HUES48 (cell line): ENCODE measurements at regions not wholly inside any gene's neighbourhood (a gene's known extent, or its start where the extent isn't known, plus 50 kb on each side); places are given as distances from the start of the nearest gene placed in this dataset.
"Not testable (repeated sequence)": the region's sequence is repeated elsewhere in the genome, so short reads cannot be mapped to it uniquely, and the experiment has no call there.

Experiments
- H3K27ac ChIP-seq: one replicate; pipeline ENCODE4 v1.7.0; 2013; ENCODE audit warnings: low read depth, low read length, inconsistent platforms
- H3K27me3 ChIP-seq: 2 replicates; pipeline ENCODE4 v1.6.1; 2013; ENCODE audit warnings: mild to moderate bottlenecking, low read length; ENCODE audit not compliant: control insufficient read depth, insufficient read depth
- H3K36me3 ChIP-seq: 2 replicates; pipeline ENCODE4 v1.6.1; 2013; ENCODE audit warnings: low read length; ENCODE audit not compliant: control insufficient read depth, insufficient read depth
- H3K4me1 ChIP-seq: 2 replicates; pipeline ENCODE4 v1.6.1; 2013; ENCODE audit warnings: mild to moderate bottlenecking, low read length; ENCODE audit not compliant: control insufficient read depth, insufficient read depth
- H3K4me3 ChIP-seq: 2 replicates; pipeline ENCODE4 v1.5.1; 2013; ENCODE audit warnings: mild to moderate bottlenecking, low read depth, low read length
- H3K9ac ChIP-seq: 2 replicates; pipeline ENCODE4 v1.6.1; 2013; ENCODE audit warnings: mild to moderate bottlenecking, low read depth, low read length, moderate library complexity
- H3K9me3 ChIP-seq: 2 replicates; pipeline ENCODE4 v1.6.1; 2013; ENCODE audit warnings: low read length; ENCODE audit not compliant: control insufficient read depth, insufficient read depth

DNA sequence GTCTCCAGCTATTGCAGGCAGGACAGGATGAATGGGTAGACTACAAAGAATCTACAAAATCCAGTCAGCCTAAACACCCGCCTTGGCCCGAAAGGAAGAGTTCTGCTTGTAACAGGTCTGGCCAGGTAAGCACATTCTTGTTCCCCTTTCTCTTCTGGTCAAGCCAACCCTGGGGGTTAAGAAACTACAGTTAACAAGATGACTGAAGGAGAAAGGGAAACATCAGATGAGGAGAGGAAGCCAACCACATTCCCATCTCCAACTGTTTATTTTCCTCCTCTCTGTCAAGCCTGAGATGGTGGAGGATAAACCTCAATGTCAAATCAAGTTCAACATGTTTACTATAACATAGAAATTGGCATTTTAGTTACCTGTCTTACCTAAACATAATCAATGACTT, 198.9 kb downstream of the IPMK start:
- peaks cover 13% of the 10 kb centered on the region for H3K4me1 ChIP-seq
- no peaks in the 10 kb centered on the region for H3K36me3 ChIP-seq
- no peak overlapping the region for H3K4me3 ChIP-seq
- H3K9me3 ChIP-seq, result no peaks in the 10 kb centered on the region
- H3K9ac ChIP-seq, result no peak overlapping the region
- no peak overlapping the region for H3K27ac ChIP-seq
- no peaks in the 10 kb centered on the region for H3K27me3 ChIP-seq

DNA sequence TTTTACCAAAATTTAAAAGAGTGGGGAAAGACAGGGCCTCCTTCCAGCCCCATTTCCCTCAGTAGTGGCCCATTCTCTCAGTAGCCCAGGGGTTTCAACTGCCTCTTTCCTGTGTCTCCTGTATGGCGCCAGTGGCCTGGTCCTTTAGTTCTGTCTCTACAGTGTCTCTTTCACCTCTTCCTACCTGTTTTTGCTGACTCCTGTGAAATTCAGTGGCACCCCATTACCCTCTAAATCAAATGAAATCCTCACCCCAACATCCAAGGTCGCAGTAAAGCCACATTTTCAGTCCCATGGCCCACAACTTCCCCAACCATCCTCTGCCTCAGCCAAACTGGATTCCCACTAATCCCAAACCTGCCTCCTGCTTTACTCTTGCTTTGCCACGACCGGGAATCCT, 200.7 kb downstream of the IPMK start:
- Histone ChIP-seq H3K27ac (no peak overlapping the region), H3K27me3 (no peaks in the 10 kb centered on the region), H3K36me3 (no peaks in the 10 kb centered on the region), H3K4me3 (no peak overlapping the region), H3K4me1 (peaks cover 14% of the 10 kb centered on the region), H3K9ac (no peak overlapping the region), H3K9me3 (no peaks in the 10 kb centered on the region)

DNA sequence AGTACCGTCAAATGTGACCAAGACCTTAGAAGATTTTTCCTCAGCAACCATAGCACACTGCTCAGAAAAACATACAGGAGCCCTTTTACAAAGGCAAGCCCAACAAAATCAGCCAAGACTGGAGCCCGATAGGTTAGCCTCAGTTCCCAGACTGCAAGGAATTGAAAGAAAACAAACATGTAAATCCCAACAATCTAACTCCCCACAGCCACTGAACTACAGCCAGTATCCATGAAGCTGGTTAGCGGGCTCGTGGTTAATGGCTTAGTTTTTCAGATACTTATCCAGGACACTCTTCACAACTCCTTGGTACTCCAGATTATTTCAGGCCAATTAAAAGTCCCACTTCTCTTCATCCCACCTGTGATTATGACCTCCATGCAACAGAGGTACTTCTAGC, 201.6 kb downstream of the IPMK start:
- H3K9me3 ChIP-seq, result no peaks in the 10 kb centered on the region
- no peak overlapping the region for H3K27ac ChIP-seq
- no peaks in the 10 kb centered on the region for H3K36me3 ChIP-seq
- H3K4me3 ChIP-seq, result no peak overlapping the region
- H3K27me3 ChIP-seq, result no peaks in the 10 kb centered on the region
- H3K4me1 ChIP-seq, result peaks cover 14% of the 10 kb centered on the region
- H3K9ac ChIP-seq, result no peak overlapping the region

DNA sequence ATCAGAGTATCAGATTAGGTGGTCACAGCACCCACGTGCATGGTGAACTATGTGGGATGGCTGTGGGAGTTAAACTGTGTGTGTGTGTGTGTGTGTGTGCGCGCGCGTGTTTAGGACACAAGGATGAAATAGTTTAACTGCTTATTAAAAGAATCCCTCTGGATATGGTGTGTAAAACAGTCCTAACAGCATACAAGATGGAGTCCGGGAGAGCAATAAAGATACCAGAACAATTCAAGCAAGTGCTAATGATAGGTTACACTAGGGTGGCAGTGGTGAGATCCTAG, 202.2 kb downstream of the IPMK start:
- Histone ChIP-seq H3K27me3 (no peaks in the 10 kb centered on the region), H3K27ac (no peak overlapping the region), H3K36me3 (no peaks in the 10 kb centered on the region), H3K4me1 (peaks cover 14% of the 10 kb centered on the region), H3K4me3 (no peak overlapping the region), H3K9ac (no peak overlapping the region), H3K9me3 (no peaks in the 10 kb centered on the region)

DNA sequence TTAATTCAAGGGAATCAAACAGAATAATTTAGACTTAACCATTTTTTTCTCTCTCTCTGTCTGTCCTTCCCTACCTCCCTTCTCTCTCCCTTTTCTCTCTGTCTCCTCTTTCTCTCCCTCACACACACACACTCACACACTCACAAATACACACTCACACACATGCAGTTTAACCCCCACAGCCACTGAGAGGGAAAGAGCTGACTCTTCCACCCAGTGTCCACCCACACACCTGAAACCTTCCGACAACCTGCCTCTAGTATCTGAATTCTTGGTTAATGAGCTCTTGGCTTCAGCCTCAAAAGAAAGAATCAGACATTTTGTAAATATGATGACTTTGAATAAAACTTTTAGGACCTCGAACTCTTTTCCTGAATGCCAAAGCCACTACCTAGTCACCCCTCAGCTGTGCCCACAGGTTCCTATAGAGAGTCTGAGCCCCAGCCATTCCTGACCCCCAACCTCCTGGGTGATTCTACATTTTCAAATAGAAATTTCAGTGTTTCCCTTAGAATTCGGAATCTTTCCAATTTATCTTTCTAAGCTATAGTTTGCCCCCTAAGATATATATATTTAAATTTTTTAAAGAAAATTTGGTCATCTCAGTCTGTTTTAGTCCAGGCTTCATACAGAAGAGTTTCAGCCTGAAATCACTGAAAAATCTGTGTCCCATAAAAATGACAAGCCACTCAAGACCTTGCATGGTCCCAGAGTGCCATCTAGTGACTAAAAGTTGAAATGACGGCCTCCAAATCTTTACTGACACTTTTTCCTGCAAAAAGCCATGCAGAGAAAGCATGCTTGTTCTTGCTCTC, 202.8 kb downstream of the IPMK start:
- H3K4me1 ChIP-seq, result peaks cover 14% of the 10 kb centered on the region
- H3K4me3 ChIP-seq, result no peak overlapping the region
- H3K9me3 ChIP-seq, result no peaks in the 10 kb centered on the region
- no peaks in the 10 kb centered on the region for H3K36me3 ChIP-seq
- H3K27ac ChIP-seq, result no peak overlapping the region
- no peaks in the 10 kb centered on the region for H3K27me3 ChIP-seq
- no peak overlapping the region for H3K9ac ChIP-seq

DNA sequence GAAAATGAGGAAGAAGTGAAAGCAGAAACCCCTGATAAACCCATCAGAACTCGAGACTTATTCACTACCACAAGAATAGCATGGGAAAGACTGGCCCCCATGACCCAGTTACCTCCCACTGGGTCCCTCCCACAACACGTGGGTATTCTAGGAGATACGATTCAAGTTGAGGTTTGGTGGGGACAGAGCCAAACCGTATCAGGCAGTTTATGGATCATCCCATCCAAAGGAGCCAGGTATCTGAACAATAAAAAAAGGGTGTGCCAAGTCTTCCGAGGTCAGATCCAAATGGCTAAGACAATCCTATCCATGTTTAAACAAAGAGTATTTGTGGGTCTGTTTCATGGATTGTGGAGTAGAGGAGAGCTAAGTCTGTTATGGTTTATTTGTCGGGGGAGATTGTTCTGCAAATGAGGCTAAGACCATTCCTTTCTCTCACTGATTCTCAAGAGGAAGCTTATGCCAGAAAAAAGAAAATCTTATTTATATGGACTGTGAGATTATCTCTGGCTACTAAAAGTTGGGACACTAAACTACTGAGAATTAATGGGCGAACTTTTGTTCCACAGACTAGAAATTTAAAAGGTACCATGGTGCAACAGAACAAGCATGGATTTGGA, 203.7 kb downstream of the IPMK start:
- Histone ChIP-seq H3K9me3 (no peaks in the 10 kb centered on the region), H3K4me1 (peaks cover 14% of the 10 kb centered on the region), H3K36me3 (no peaks in the 10 kb centered on the region), H3K9ac (no peak overlapping the region), H3K27ac (peak overlapping the region; percentile 38), H3K4me3 (no peak overlapping the region), H3K27me3 (no peaks in the 10 kb centered on the region)

DNA sequence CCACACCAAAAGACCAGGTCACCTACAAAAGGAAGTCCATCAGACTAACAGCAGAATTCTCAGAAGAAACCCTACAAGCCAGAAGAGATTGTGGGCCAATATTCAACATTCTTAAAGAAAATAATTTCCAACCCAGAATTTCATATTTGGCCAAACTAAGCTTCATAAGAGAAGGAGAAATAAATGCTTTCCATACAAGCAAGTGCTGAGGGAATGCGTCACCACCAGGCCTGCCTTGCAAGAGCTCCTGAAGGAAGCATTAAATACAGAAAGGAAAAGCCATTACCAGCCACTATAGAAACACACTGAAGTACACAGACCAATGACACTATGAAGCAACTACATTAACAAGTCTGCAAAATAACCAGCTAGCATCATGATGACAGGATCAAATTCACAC, 209.0 kb downstream of the IPMK start:
- H3K27me3 ChIP-seq, H3K36me3 ChIP-seq, H3K9ac ChIP-seq, H3K27ac ChIP-seq, H3K4me3 ChIP-seq, H3K4me1 ChIP-seq, H3K9me3 ChIP-seq: not testable (repeated sequence)

DNA sequence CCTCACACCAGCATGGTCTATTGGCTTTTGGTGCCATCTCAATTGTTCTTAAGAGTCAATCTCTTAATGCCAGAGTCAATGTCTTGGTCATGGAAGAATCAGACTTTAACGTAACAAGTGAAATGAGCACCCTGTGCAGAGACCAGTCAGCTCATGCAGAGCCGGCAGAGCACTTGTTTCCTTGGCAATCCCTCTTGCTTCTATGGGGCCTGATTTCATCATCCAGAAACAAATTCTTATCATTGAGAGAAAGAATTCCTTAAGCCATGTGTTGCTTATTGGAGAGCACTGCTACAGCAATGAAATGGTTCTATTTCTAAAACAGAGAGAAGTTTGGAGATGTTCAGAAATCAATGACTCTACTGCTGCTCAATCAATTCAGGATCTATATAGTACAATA, 212.8 kb downstream of the IPMK start:
- no peaks in the 10 kb centered on the region for H3K27me3 ChIP-seq
- no peak overlapping the region for H3K4me3 ChIP-seq
- H3K27ac ChIP-seq, result no peak overlapping the region
- no peaks in the 10 kb centered on the region for H3K9me3 ChIP-seq
- peaks cover 29% of the 10 kb centered on the region for H3K4me1 ChIP-seq
- H3K9ac ChIP-seq, result no peak overlapping the region
- H3K36me3 ChIP-seq, result no peaks in the 10 kb centered on the region

DNA sequence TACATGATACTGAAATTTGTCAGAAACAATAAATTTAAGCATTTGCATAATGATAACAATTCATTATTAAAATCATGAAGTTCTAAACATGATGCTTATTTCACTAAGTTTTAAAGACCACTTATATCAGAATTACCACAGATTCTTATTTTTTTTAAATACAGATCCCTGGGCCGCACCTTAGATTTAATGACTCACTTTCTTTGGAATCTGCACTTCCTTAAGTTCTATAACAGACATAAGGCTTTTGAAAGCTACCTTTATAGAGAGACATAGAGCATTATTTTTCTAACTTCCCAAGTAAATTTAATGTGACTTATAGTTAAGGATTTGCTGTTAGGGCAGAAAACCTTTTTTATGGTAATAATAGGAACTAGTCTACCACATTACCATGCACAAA, 214.9 kb downstream of the IPMK start:
- Histone ChIP-seq H3K4me1 (peaks cover 40% of the 10 kb centered on the region), H3K36me3 (no peaks in the 10 kb centered on the region), H3K4me3 (no peak overlapping the region), H3K27me3 (no peaks in the 10 kb centered on the region), H3K27ac (no peak overlapping the region), H3K9me3 (no peaks in the 10 kb centered on the region), H3K9ac (no peak overlapping the region)

DNA sequence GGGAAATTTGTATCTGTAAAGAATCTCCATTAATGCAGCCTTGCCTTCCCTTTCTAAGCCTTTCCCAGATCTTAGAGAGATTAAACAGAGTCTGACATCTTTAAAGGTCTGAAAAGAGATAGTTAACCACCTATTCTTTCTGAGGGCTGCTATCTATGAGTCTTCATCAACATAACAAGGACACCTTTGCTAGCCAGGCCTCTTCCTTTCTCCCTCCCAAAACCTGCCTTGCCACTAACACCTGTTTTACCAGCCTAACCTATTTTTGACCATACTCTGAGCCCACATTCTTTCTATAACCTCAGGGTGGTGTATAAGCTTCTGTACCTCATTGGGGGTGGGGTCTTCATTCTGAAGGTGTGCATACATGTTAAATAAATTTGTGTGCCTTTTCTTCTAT, 217.1 kb downstream of the IPMK start:
- peak overlapping the region; percentile 93 for H3K27ac ChIP-seq
- H3K4me3 ChIP-seq, result peak overlapping the region; percentile 40

DNA sequence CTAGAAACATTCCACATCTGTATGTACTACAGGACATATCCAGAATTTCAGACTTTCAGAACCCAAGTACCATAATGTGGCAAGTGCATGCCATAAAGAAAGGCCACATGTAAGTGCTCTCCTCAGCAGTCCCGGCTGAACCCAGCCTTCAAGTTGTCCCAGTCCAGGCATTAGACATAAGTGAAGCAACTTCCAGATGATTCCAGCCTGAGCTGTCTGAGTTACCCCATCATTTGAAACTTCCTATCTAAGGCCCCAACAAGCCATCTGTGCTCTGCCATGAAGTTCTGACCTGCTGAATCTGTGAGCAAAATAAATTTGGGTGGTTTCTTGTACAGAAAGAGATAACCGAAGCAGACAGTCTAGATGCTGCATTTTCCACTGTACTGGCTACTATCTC, 218.8 kb downstream of the IPMK start:
- Histone ChIP-seq H3K9me3 (no peaks in the 10 kb centered on the region), H3K27me3 (no peaks in the 10 kb centered on the region), H3K9ac (no peak overlapping the region), H3K4me3 (no peak overlapping the region), H3K27ac (no peak overlapping the region), H3K36me3 (no peaks in the 10 kb centered on the region), H3K4me1 (peaks cover 40% of the 10 kb centered on the region)

More for the DNA sequence above, 217.1 kb downstream of the IPMK start:
- no peaks in the 10 kb centered on the region for H3K27me3 ChIP-seq
- peak overlapping the region; percentile 33; the same call in 1 of the 2 replicates for H3K9ac ChIP-seq
- no peaks in the 10 kb centered on the region for H3K36me3 ChIP-seq
- H3K4me1 ChIP-seq, result peaks cover 40% of the 10 kb centered on the region
- no peaks in the 10 kb centered on the region for H3K9me3 ChIP-seq
